GM21381 (cell line): ENCODE measurements at regions not wholly inside any gene's neighbourhood (a gene's known extent, or its start where the extent isn't known, plus 50 kb on each side); places are given as distances from the start of the nearest gene placed in this dataset.
"Not testable (repeated sequence)": the region's sequence is repeated elsewhere in the genome, so short reads cannot be mapped to it uniquely, and the experiment has no call there.

Experiments used
- ATAC-seq: cut with Tn5 transposase; IDR thresholded peaks from one replicate; pipeline ENCODE4 v1.9.1; 2021; ENCODE audit warnings: mild to moderate bottlenecking, moderate library complexity; ENCODE audit not compliant: unreplicated experiment

- no peak for ATAC-seq
These were observed 198.1 kb upstream of the NCAM2 start for GRCh38 chr21:20800106-20800505.

- ATAC-seq: no peak
These were observed 196.0 kb upstream of the NCAM2 start for GRCh38 chr21:20802201-20802600.

- ATAC-seq: no peak
These were observed 195.5 kb upstream of the NCAM2 start for GRCh38 chr21:20802631-20803260.

- ATAC-seq: no peak
These were observed 186.5 kb upstream of the NCAM2 start for GRCh38 chr21:20811702-20812101.

- ATAC-seq: no peak
These were observed 184.1 kb upstream of the NCAM2 start for GRCh38 chr21:20814090-20814489.

- ATAC-seq: no peak
These were observed 175.5 kb upstream of the NCAM2 start for GRCh38 chr21:20822666-20823065.

- no peak for ATAC-seq
These were observed 145.3 kb upstream of the NCAM2 start for GRCh38 chr21:20852866-20853265.

- ATAC-seq: no peak
These were observed 141.3 kb upstream of the NCAM2 start for GRCh38 chr21:20856926-20857325.

GRCh38 chr21:20874202-20874601 is 124.0 kb upstream of the NCAM2 start:
- ATAC-seq: no peak

- no peak for ATAC-seq
These were observed 122.5 kb upstream of the NCAM2 start for GRCh38 chr21:20875742-20876141.

GRCh38 chr21:20877976-20878375 is 120.2 kb upstream of the NCAM2 start:
- ATAC-seq: no peak

GRCh38 chr21:20882462-20883407 is 115.5 kb upstream of the NCAM2 start:
- no peak for ATAC-seq

GRCh38 chr21:20883408-20883800 is 114.8 kb upstream of the NCAM2 start:
- ATAC-seq: no peak

- ATAC-seq: no peak
These were observed 95.7 kb upstream of the NCAM2 start for GRCh38 chr21:20902511-20902910.

GRCh38 chr21:20902998-20903397 is 95.2 kb upstream of the NCAM2 start:
- ATAC-seq: no peak

- ATAC-seq: not testable (repeated sequence)
These were observed 70.7 kb upstream of the NCAM2 start for GRCh38 chr21:20927555-20927954.

- ATAC-seq: no peak
These were observed 55.7 kb upstream of the NCAM2 start for GRCh38 chr21:20942523-20942922.

- ATAC-seq: no peak
These were observed 54.6 kb upstream of the NCAM2 start for GRCh38 chr21:20943561-20943997.

GRCh38 chr21:20944139-20944538 is 54.1 kb upstream of the NCAM2 start:
- no peak for ATAC-seq

GRCh38 chr21:20946701-20947100 is 51.5 kb upstream of the NCAM2 start:
- ATAC-seq: no peak
